Tibial artery (tissue), 4 donors: ENCODE measurements at regions not wholly inside any gene's neighbourhood (a gene's known extent, or its start where the extent isn't known, plus 50 kb on each side); places are given as distances from the start of the nearest gene placed in this dataset.

Source experiments
- DNase-seq, 2 donors: peaks; one replicate each; pipeline ENCODE4 v3.0.0-alpha.2; 2019
- H3K27ac ChIP-seq, 2 donors: fragments of 200-600 bp; sonication (generic) in 1 of 2; 1 replicate in 1 of 2; 2 replicates in 1 of 2; pipeline ENCODE4 v1.5.1; 2018 to 2019; ENCODE audit warnings: mild to moderate bottlenecking in 1 of 2
- H3K27me3 ChIP-seq, 2 donors: fragments of 200-600 bp; sonication (generic) in 1 of 2; one replicate each; pipeline versions ENCODE4 v1.5.1 to v1.6.0; 2016 to 2019
- H3K36me3 ChIP-seq, 3 donors: fragments of 200-600 bp; sonication (generic) in 2 of 3; one replicate each; pipeline ENCODE4 v1.5.1; 2016 to 2019; ENCODE audit warnings: mild to moderate bottlenecking in 2 of 3
- H3K4me1 ChIP-seq, 4 donors: fragments of 200-600 bp; sonication (generic) in 2 of 4; 1 replicate in 3 of 4; 2 replicates in 1 of 4; pipeline ENCODE4 v1.5.1; 2016 to 2019
- H3K4me3 ChIP-seq, 2 donors: fragments of 200-600 bp; sonication (generic) in 1 of 2; 1 replicate in 1 of 2; 2 replicates in 1 of 2; pipeline ENCODE4 v1.5.1; 2018 to 2019; ENCODE audit warnings: mild to moderate bottlenecking in 2 of 2
- H3K9me3 ChIP-seq, 3 donors: fragments of 200-600 bp; sonication (generic) in 1 of 3; one replicate each; pipeline ENCODE4 v1.5.1; 2016 to 2019
- CTCF ChIP-seq, 2 experiments: fragments of 200-600 bp in 1 of 2; fragments of 450-650 bp in 1 of 2; IDR thresholded peaks; one replicate each; pipeline ENCODE4 v1.5.1; 2017 to 2019; ENCODE audit warnings: antibody characterized with exemption in 2 of 2, mild to moderate bottlenecking in 1 of 2, moderate library complexity in 1 of 2
- intact Hi-C: fragments of 100-400 bp; cut with DNase I; formaldehyde crosslinking; loops from one replicate; pipeline ENCODE4 v1.15.0; 2023; ENCODE audit warnings: low total_unique reads

GRCh38 chr4:43242606-43243005, 350.1 kb downstream of the GRXCR1 start:
- no peaks in the 10 kb centered on the region for H3K4me1 ChIP-seq
- no peak for DNase-seq
- H3K27me3 ChIP-seq: no peaks in the 10 kb centered on the region
- H3K36me3 ChIP-seq: no peaks in the 10 kb centered on the region
- no peak overlapping the region for H3K4me3 ChIP-seq
- TF ChIP-seq CTCF (IDR thresholded peaks at IDR 0.05): no peak
- H3K27ac ChIP-seq: no peak overlapping the region
- H3K9me3 ChIP-seq: no peaks in the 10 kb centered on the region
- intact Hi-C loops: no loop called here

GRCh38 chr4:43243433-43244116, 351.1 kb downstream of the GRXCR1 start:
- no peaks in the 10 kb centered on the region for H3K4me1 ChIP-seq
- H3K4me3 ChIP-seq: no peak overlapping the region
- no peaks in the 10 kb centered on the region for H3K36me3 ChIP-seq
- intact Hi-C loops: no loop called here
- DNase-seq: no peak
- no peaks in the 10 kb centered on the region for H3K27me3 ChIP-seq
- no peak for TF ChIP-seq CTCF (IDR thresholded peaks at IDR 0.05)
- H3K9me3 ChIP-seq: no peaks in the 10 kb centered on the region
- no peak overlapping the region for H3K27ac ChIP-seq

- Histone ChIP-seq H3K27ac (no peak overlapping the region), H3K36me3 (no peaks in the 10 kb centered on the region), H3K4me1 (no peaks in the 10 kb centered on the region), H3K9me3 (no peaks in the 10 kb centered on the region), H3K27me3 (no peaks in the 10 kb centered on the region), H3K4me3 (no peak overlapping the region)
- DNase-seq: no peak
- intact Hi-C loops: no loop called here
- TF ChIP-seq CTCF (IDR thresholded peaks at IDR 0.05): no peak
Measured at GRCh38 chr4:43244688-43245382, 352.3 kb downstream of the GRXCR1 start.

GRCh38 chr4:43251841-43252240, 359.3 kb downstream of the GRXCR1 start:
- no peaks in the 10 kb centered on the region for H3K9me3 ChIP-seq
- no peak overlapping the region for H3K4me3 ChIP-seq
- no peaks in the 10 kb centered on the region for H3K36me3 ChIP-seq
- H3K27me3 ChIP-seq: no peaks in the 10 kb centered on the region
- DNase-seq: no peak
- H3K27ac ChIP-seq: no peak overlapping the region
- no peaks in the 10 kb centered on the region for H3K4me1 ChIP-seq
- TF ChIP-seq CTCF (IDR thresholded peaks at IDR 0.05): no peak
- intact Hi-C loops: no loop called here

DNA sequence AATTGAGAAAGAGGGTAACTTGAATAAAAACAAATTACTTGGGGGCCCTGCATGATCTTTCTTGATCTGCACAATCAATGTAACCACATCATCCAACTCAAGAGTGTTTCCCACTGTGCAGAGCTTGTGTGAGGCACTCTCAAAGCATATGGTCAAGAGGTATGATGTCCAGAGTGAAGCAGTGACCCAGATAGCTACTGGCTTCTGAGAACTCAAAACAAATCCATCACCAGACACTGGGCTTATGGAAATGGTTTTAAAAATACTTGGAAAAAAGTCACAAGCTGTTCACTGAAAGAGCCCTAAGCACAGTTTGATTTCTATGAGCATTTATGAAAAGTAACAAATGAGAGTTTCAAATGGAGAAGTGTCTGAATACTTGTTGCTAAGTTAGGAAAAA, 361.0 kb downstream of the GRXCR1 start:
- intact Hi-C loops: no loop called here
- TF ChIP-seq CTCF (IDR thresholded peaks at IDR 0.05): no peak

More for the DNA sequence above, 361.0 kb downstream of the GRXCR1 start:
- Histone ChIP-seq H3K4me3 (no peak overlapping the region), H3K9me3 (no peaks in the 10 kb centered on the region), H3K4me1 (no peaks in the 10 kb centered on the region), H3K36me3 (no peaks in the 10 kb centered on the region), H3K27me3 (no peaks in the 10 kb centered on the region), H3K27ac (no peak overlapping the region)
- no peak for DNase-seq
